BLaER1 treated with 17β-estradiol and CSF1 and Interleukin-3, amounts not matched to agents 10 nM and 100 nM (cell line): ENCODE measurements at regions not wholly inside any gene's neighbourhood (a gene's known extent, or its start where the extent isn't known, plus 50 kb on each side); places are given as distances from the start of the nearest gene placed in this dataset.

Source experiments
- H3K27ac ChIP-seq, 11 experiments: shearing (Covaris generic); formaldehyde crosslinking; 2 replicates each; pipeline ENCODE4 v1.8.1; 2022
- H3K27me3 ChIP-seq, 11 experiments: shearing (Covaris generic); formaldehyde crosslinking; 2 replicates each; pipeline ENCODE4 v1.8.1; 2022
- H3K36me3 ChIP-seq, 11 experiments: shearing (Covaris generic); formaldehyde crosslinking; 2 replicates each; pipeline ENCODE4 v1.8.1; 2022
- H3K4me1 ChIP-seq, 10 experiments: shearing (Covaris generic); formaldehyde crosslinking; 2 replicates each; pipeline ENCODE4 v1.8.1; 2022
- H3K4me2 ChIP-seq, 11 experiments: shearing (Covaris generic); formaldehyde crosslinking; 2 replicates each; pipeline ENCODE4 v1.8.1; 2022
- H3K4me3 ChIP-seq, 10 experiments: shearing (Covaris generic); formaldehyde crosslinking; 2 replicates each; pipeline ENCODE4 v1.8.1; 2022
- H3K9ac ChIP-seq, 11 experiments: shearing (Covaris generic); formaldehyde crosslinking; 2 replicates each; pipeline ENCODE4 v1.8.1; 2022
- H3K9me3 ChIP-seq, 11 experiments: shearing (Covaris generic); formaldehyde crosslinking; replicated peaks in 1 of 11; 2 replicates each; pipeline ENCODE4 v1.8.1; 2022
- H4K20me1 ChIP-seq, 11 experiments: shearing (Covaris generic); formaldehyde crosslinking; 2 replicates each; pipeline ENCODE4 v1.8.1; 2022
- Cebpa-rat ChIP-seq, 11 experiments: shearing (Covaris generic); IDR thresholded peaks; 2 replicates each; pipeline ENCODE4 v1.8.1; 2022

GRCh38 chr12:125720961-125721360 is 655.7 kb downstream of the AACS start:
- H3K27me3 ChIP-seq: peaks cover 0 to 4% (median 0%) of the 10 kb centered on the region in 11 experiments; a peak in 3 of 22 replicates
- no peak overlapping the region for H3K4me3 ChIP-seq
- no peaks in the 10 kb centered on the region for H3K36me3 ChIP-seq
- H3K4me1 ChIP-seq: peaks cover 0 to 6% (median 2%) of the 10 kb centered on the region in 10 experiments; a peak in 10 of 20 replicates
- H3K4me2 ChIP-seq: no peak overlapping the region
- peaks cover 58 to 86% (median 70%) of the 10 kb centered on the region in 11 experiments for H3K9me3 ChIP-seq
- no peak for TF ChIP-seq Cebpa-rat (IDR thresholded peaks at IDR 0.05)
- no peak overlapping the region for H3K27ac ChIP-seq
- no peak overlapping the region for H3K9ac ChIP-seq
- H4K20me1 ChIP-seq: no peaks in the 10 kb centered on the region

GRCh38 chr12:125734137-125734536 is 668.9 kb downstream of the AACS start:
- no peak overlapping the region for H3K4me3 ChIP-seq
- H3K9me3 ChIP-seq: peaks cover 43 to 58% (median 52%) of the 10 kb centered on the region in 11 experiments
- H3K4me1 ChIP-seq: no peaks in the 10 kb centered on the region
- no peak overlapping the region for H3K9ac ChIP-seq
- H3K27me3 ChIP-seq: no peaks in the 10 kb centered on the region
- TF ChIP-seq Cebpa-rat (IDR thresholded peaks at IDR 0.05): no peak
- no peak overlapping the region for H3K4me2 ChIP-seq
- no peak overlapping the region for H3K27ac ChIP-seq
- no peaks in the 10 kb centered on the region for H4K20me1 ChIP-seq
- H3K36me3 ChIP-seq: no peaks in the 10 kb centered on the region

- H3K36me3 ChIP-seq: no peaks in the 10 kb centered on the region
- no peak overlapping the region for H3K4me2 ChIP-seq
- H3K27ac ChIP-seq: no peak overlapping the region
- H3K9me3 ChIP-seq: peaks cover 42 to 73% (median 60%) of the 10 kb centered on the region in 11 experiments
- H3K4me3 ChIP-seq: no peak overlapping the region
- no peaks in the 10 kb centered on the region for H4K20me1 ChIP-seq
- H3K27me3 ChIP-seq: no peaks in the 10 kb centered on the region
- TF ChIP-seq Cebpa-rat (IDR thresholded peaks at IDR 0.05): no peak
- no peaks in the 10 kb centered on the region for H3K4me1 ChIP-seq
- no peak overlapping the region for H3K9ac ChIP-seq
Observed at GRCh38 chr12:125738211-125738610, 673.0 kb downstream of the AACS start.

- Histone ChIP-seq H3K27me3 (no peaks in the 10 kb centered on the region), H4K20me1 (no peaks in the 10 kb centered on the region), H3K4me1 (no peaks in the 10 kb centered on the region), H3K4me3 (no peak overlapping the region), H3K4me2 (no peak overlapping the region), H3K9me3 (peaks cover 4 to 38% (median 21%) of the 10 kb centered on the region in 11 experiments), H3K36me3 (no peaks in the 10 kb centered on the region), H3K9ac (no peak overlapping the region), H3K27ac (no peak overlapping the region)
- no peak for TF ChIP-seq Cebpa-rat (IDR thresholded peaks at IDR 0.05)
Observed at GRCh38 chr12:125742413-125742812, 677.2 kb downstream of the AACS start.

GRCh38 chr12:125744201-125744600 is 679.0 kb downstream of the AACS start:
- TF ChIP-seq Cebpa-rat (IDR thresholded peaks at IDR 0.05): no peak
- Histone ChIP-seq H4K20me1 (no peaks in the 10 kb centered on the region), H3K27me3 (no peaks in the 10 kb centered on the region), H3K27ac (no peak overlapping the region), H3K4me3 (no peak overlapping the region), H3K4me1 (no peaks in the 10 kb centered on the region), H3K36me3 (no peaks in the 10 kb centered on the region), H3K4me2 (no peak overlapping the region), H3K9ac (no peak overlapping the region), H3K9me3 (peaks cover 0 to 35% (median 16%) of the 10 kb centered on the region in 11 experiments; a peak in 16 of 22 replicates)

- no peaks in the 10 kb centered on the region for H3K4me1 ChIP-seq
- H3K27ac ChIP-seq: no peak overlapping the region
- no peak for TF ChIP-seq Cebpa-rat (IDR thresholded peaks at IDR 0.05)
- no peaks in the 10 kb centered on the region for H4K20me1 ChIP-seq
- no peaks in the 10 kb centered on the region for H3K27me3 ChIP-seq
- H3K36me3 ChIP-seq: no peaks in the 10 kb centered on the region
- peaks cover 0 to 3% (median 0%) of the 10 kb centered on the region in 11 experiments; a peak in 1 of 22 replicates for H3K9me3 ChIP-seq
- no peak overlapping the region for H3K4me3 ChIP-seq
- H3K9ac ChIP-seq: no peak overlapping the region
- no peak overlapping the region for H3K4me2 ChIP-seq
Observed at GRCh38 chr12:125755512-125755911, 690.3 kb downstream of the AACS start.

GRCh38 chr12:125766091-125766490 is 700.9 kb downstream of the AACS start:
- no peak overlapping the region for H3K4me2 ChIP-seq

GRCh38 chr12:125772403-125772802 is 707.2 kb downstream of the AACS start:
- Histone ChIP-seq H3K9ac (no peak overlapping the region), H3K4me3 (no peak overlapping the region)

More at GRCh38 chr12:125766091-125766490, 700.9 kb downstream of the AACS start:
- H3K27me3 ChIP-seq: no peaks in the 10 kb centered on the region
- no peaks in the 10 kb centered on the region; a peak in 1 of 22 replicates for H3K9me3 ChIP-seq
- no peaks in the 10 kb centered on the region for H4K20me1 ChIP-seq
- H3K4me1 ChIP-seq: no peaks in the 10 kb centered on the region
- TF ChIP-seq Cebpa-rat (IDR thresholded peaks at IDR 0.05): no peak
- H3K4me3 ChIP-seq: no peak overlapping the region
- no peak overlapping the region for H3K27ac ChIP-seq
- no peaks in the 10 kb centered on the region for H3K36me3 ChIP-seq
- no peak overlapping the region for H3K9ac ChIP-seq

GRCh38 chr12:125773033-125773640 is 707.9 kb downstream of the AACS start:
- H3K27ac ChIP-seq: no peak overlapping the region
- no peaks in the 10 kb centered on the region for H3K36me3 ChIP-seq
- no peaks in the 10 kb centered on the region for H3K9me3 ChIP-seq
- no peak overlapping the region for H3K4me2 ChIP-seq
- H4K20me1 ChIP-seq: no peaks in the 10 kb centered on the region
- no peak for TF ChIP-seq Cebpa-rat (IDR thresholded peaks at IDR 0.05)
- H3K4me3 ChIP-seq: no peak overlapping the region
- no peak overlapping the region for H3K9ac ChIP-seq
- H3K4me1 ChIP-seq: no peaks in the 10 kb centered on the region
- no peaks in the 10 kb centered on the region for H3K27me3 ChIP-seq

More at GRCh38 chr12:125772403-125772802, 707.2 kb downstream of the AACS start:
- H3K27me3 ChIP-seq: no peaks in the 10 kb centered on the region
- H3K27ac ChIP-seq: no peak overlapping the region
- no peak overlapping the region for H3K4me2 ChIP-seq
- no peak for TF ChIP-seq Cebpa-rat (IDR thresholded peaks at IDR 0.05)
- no peaks in the 10 kb centered on the region for H3K4me1 ChIP-seq
- no peaks in the 10 kb centered on the region for H3K9me3 ChIP-seq
- H3K36me3 ChIP-seq: no peaks in the 10 kb centered on the region
- H4K20me1 ChIP-seq: no peaks in the 10 kb centered on the region

GRCh38 chr12:125775507-125775906 is 710.3 kb downstream of the AACS start:
- TF ChIP-seq Cebpa-rat (IDR thresholded peaks at IDR 0.05): peak in 3 of 11 experiments; percentile 52 to 64 (median 55); a peak in 4 of 22 replicates

More at GRCh38 chr12:125775507-125775906, 710.3 kb downstream of the AACS start:
- no peak overlapping the region for H3K9ac ChIP-seq
- no peak overlapping the region for H3K4me3 ChIP-seq
- H3K4me1 ChIP-seq: no peaks in the 10 kb centered on the region
- H3K36me3 ChIP-seq: no peaks in the 10 kb centered on the region
- H3K27me3 ChIP-seq: no peaks in the 10 kb centered on the region
- H3K27ac ChIP-seq: no peak overlapping the region
- H4K20me1 ChIP-seq: no peaks in the 10 kb centered on the region
- H3K4me2 ChIP-seq: no peak overlapping the region
- no peaks in the 10 kb centered on the region for H3K9me3 ChIP-seq
